GM23338 (cell line): ENCODE measurements at regions not wholly inside any gene's neighbourhood (a gene's known extent, or its start where the extent isn't known, plus 50 kb on each side); places are given as distances from the start of the nearest gene placed in this dataset.

ENCODE experiments used
- CREB1 ChIP-seq: fragments of 250-450 bp; sonication (Bioruptor Pico); IDR thresholded peaks from 2 replicates; pipeline ENCODE4 v1.5.0; 2020; ENCODE audit warnings: low read depth, mild to moderate bottlenecking, moderate library complexity
- CTCF ChIP-seq, 2 experiments: fragments of 200-600 bp in 1 of 2; sonication (generic) in 1 of 2; conservative IDR thresholded peaks; 2 replicates each; pipeline versions ENCODE4 v1.5.1 to v1.6.1; 2016 to 2017; ENCODE audit warnings: antibody characterized with exemption in 2 of 2, low read depth in 2 of 2, mild to moderate bottlenecking in 2 of 2, moderate library complexity in 1 of 2
- EZH2 ChIP-seq: fragments of 200-600 bp; sonication (generic); IDR thresholded peaks from one replicate; pipeline ENCODE4 v1.8.0; 2017; ENCODE audit warnings: antibody characterized with exemption, mild to moderate bottlenecking, low read depth; ENCODE audit not compliant: unreplicated experiment
- EZH2phosphoT487 ChIP-seq: fragments of 200-600 bp; sonication (generic); IDR thresholded peaks from one replicate; pipeline ENCODE4 v1.8.1; 2018; ENCODE audit warnings: antibody characterized with exemption; ENCODE audit not compliant: unreplicated experiment
- POLR2AphosphoS5 ChIP-seq: IDR thresholded peaks from 2 replicates; pipeline ENCODE4 v1.6.1; 2016; ENCODE audit warnings: antibody characterized with exemption, low read depth
- STAT1 ChIP-seq: IDR thresholded peaks from one replicate; pipeline ENCODE4 v1.6.1; 2016; ENCODE audit warnings: antibody characterized with exemption; ENCODE audit not compliant: unreplicated experiment
- ZNF331 ChIP-seq: fragments of 250-450 bp; sonication (Bioruptor Pico); IDR thresholded peaks from 2 replicates; pipeline ENCODE4 v1.5.0; 2020; ENCODE audit warnings: low read depth, mild to moderate bottlenecking, moderate library complexity
- TF ChIP-seq, protein P1 (sequence below): IDR thresholded peaks from 2 replicates; pipeline ENCODE4 v1.6.1; 2016; ENCODE audit warnings: antibody characterized with exemption

DNA sequence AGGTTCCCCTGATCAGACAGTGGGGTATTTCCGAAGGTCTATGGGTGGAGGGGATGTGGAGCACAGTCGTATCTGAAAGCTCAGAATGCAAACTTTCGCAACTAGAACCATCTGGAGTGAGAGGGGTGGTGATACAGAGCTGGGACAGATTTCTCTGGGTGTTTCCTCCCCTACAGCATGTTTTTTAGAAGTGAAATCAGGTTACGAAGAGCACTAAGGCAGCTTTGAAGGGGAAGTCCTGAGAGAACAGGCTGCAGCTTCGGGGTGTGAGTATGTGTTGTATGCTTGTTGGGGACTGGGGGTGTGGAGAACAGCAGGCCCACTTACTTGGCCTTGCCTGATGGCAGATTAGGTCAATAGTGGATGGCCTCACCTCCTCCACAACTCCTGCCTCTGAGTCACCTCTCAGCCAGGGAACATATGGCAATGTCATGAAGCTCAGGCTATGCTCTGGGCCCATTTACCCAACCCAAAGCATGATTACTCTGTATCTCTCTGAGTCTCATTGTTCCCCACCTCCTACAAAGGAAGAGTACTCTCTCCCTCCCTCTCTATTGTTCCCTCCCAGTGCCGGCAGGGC is 107.2 kb upstream of the RASGRP1 start:
- TF ChIP-seq, protein P1, sequence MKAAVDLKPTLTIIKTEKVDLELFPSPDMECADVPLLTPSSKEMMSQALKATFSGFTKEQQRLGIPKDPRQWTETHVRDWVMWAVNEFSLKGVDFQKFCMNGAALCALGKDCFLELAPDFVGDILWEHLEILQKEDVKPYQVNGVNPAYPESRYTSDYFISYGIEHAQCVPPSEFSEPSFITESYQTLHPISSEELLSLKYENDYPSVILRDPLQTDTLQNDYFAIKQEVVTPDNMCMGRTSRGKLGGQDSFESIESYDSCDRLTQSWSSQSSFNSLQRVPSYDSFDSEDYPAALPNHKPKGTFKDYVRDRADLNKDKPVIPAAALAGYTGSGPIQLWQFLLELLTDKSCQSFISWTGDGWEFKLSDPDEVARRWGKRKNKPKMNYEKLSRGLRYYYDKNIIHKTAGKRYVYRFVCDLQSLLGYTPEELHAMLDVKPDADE: no peak
- no peak for TF ChIP-seq EZH2
- TF ChIP-seq CTCF (conservative IDR thresholded peaks at IDR 0.05; ENCODE audit: low read depth in 2 of 2): no peak
- TF ChIP-seq EZH2phosphoT487: no peak
- TF ChIP-seq CREB1 (CRISPR knock-in tag): no peak
- no peak for TF ChIP-seq POLR2AphosphoS5
- no peak for TF ChIP-seq STAT1
- no peak for TF ChIP-seq ZNF331 (CRISPR knock-in tag)
